ENCODE measurements at regions not wholly inside any gene's neighbourhood (a gene's known extent, or its start where the extent isn't known, plus 50 kb on each side); places are given as distances from the start of the nearest gene placed in this dataset.
"Not testable (repeated sequence)": the region's sequence is repeated elsewhere in the genome, so short reads cannot be mapped to it uniquely, and the experiment has no call there.

DNA sequence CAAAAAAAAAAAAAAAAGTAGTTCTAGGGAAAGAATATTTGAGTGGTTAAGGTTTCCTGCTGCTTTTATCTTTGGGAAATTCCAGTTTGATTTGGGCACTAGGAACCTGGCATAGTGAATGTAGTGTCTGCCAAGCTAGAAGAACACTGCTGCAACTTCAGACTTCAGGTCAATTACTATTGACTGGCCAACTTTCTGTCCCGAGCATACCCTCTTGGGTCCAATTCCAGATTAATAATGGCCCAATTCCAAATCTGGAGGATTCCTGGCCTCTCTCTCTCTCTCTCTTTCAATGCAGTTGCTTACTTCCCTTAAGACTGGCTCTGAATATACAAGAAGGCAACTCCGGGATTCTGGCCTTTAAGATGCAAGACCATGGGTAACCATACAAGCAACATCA is 74.9 kb downstream of the ANKEF1 start:
- no peak for DNase-seq (ENCODE audit: low spot score)

DNA sequence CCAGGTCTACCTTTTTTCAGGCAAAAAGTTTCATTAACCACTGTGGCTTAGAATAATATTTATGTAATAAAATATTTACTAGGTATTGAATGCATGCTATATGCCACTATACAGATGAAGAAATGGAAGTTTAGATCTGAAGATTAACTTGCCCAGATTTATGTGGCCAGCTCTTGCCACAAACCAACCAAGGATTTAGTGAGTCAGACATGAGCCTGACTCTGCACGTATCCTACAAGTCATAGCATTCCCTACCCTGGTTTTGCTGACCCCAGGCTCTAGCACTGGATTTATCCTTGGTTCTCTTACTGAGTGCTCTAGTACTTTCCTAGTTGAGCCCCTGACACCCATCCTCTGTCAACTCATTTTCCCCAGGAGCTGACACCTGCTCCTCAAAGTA is 75.4 kb downstream of the ANKEF1 start:
- no peak for DNase-seq (ENCODE audit: low spot score)

DNA sequence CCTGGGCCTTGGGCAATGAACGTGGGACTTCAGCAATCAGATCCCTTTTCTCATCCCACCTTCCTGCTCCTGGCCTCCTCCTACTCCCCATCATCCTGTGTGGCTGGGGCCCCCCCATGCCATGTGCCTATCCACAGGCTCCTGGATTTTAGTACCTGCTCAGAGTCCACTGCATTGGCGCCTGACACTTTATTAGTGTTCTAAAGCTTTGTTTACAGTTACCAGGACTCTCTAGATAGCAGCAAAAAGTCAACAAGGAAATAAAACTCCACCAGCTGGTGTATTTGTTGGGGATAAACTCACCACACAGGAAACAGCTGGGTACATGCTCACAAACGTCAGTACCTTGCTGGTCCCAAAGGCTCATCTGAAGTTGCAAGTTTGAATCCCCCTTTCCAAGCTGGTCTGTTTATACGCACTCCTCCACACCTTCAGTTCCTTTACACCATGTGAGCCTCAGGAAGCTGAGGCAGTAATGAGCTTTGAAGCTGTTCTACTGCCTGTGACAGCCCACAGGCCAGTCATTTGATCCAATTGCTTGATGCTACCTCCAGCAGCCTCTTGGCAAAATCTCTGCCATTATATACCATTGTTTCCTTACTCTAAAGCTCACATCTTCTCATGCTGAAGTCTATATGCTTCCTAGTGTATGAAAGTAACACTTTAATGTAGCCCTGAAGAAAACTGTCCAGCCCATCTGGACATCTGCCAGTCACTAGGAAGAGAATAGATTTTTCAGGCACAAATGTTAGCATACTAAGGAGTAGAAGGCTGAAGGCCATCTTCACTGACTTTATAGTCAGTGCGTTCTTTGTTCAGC is 76.6 kb downstream of the ANKEF1 start:
- peak; percentile 48 for DNase-seq (ENCODE audit: low spot score)

DNA sequence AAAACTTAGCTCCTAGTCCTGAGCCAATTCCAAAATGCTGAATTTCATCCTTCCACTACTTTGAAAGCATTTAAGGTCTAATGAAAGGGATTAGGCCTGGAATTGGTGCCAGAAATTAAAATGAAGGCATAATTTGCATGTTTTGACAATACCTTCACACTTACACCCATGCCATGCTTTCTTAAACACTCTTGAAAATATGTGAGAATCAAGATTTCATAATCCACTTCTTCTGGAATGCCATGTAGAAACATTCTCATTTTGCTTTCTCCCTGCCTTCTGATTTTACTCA is 77.1 kb downstream of the ANKEF1 start:
- DNase-seq (ENCODE audit: low spot score) = no peak

DNA sequence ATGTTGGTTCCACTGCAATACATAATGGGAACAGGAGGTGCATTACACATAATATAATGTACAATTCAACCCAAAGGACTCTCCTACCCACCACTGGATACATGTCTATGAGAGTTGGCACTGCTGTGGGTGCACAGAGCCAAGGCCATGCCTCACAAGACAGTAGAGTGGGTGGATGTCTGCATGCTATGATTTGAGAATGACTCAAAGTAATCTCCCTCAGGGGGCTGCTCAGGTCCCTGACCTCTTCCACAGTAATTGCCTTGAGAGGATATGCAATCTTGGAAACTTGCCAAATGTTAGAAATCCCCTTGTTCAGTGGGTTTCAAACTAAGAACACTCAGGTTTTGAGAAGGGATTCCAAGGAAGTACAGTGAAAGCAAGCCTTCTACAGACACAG is 79.0 kb downstream of the ANKEF1 start:
- DNase-seq (ENCODE audit: low spot score) = no peak

DNA sequence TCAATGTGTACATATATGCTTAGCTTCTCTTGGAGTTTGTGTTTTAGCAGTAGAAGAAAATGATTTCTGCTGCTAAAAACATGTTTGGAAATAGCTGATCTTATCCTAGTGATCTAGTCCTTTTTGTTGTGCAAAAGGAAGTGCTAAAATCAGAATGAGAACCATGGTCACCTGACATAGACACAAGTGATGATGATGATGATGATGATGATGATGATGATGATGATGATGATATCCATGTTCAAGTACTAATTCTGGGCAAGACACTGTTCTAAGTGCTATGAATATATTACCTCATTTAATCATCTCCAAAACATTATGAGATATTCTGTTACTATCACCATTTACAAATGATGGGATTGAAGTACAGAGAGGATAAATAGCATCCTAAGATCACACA is 79.8 kb downstream of the ANKEF1 start:
- DNase-seq (ENCODE audit: low spot score) = no peak

DNA sequence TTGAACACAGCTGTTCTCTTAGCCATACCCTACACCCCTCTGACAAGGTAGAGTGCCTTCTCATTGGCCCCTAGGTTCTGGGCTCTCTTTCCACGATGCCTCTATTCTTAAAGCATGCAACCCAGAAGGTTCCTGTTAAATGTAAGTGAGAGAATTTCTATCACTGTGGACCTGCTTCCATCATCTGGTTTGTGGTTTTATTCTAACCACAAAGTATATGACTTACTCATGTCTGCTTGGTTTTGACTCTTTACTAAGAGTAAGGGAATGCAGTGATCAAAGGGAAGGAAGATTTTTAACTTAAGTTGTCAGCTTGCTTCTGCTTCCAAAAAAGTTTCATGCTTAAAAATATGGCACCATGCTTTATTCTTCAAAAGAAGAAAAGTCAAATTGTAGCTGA is 80.2 kb downstream of the ANKEF1 start:
- no peak for DNase-seq (ENCODE audit: low spot score)

DNA sequence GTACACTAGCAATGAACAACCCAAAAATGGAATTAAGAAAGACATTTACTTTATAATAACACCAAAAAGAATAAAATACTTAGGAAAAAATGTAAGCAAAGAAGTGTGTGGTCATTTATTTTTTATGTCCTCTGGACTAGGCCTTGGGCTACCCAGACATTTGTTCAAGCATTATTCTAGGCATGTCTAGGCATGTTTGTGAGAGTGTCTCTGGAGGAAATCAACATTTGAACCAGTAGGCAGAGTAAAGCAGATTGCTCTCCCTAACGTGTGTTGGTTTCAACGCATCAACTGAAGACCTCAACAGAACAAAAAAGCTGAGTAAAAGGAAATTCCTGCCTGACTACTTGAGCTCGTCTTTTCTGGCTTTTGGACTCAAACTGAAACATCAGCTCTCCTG is 84.5 kb downstream of the ANKEF1 start:
- no peak for DNase-seq (ENCODE audit: low spot score)

DNA sequence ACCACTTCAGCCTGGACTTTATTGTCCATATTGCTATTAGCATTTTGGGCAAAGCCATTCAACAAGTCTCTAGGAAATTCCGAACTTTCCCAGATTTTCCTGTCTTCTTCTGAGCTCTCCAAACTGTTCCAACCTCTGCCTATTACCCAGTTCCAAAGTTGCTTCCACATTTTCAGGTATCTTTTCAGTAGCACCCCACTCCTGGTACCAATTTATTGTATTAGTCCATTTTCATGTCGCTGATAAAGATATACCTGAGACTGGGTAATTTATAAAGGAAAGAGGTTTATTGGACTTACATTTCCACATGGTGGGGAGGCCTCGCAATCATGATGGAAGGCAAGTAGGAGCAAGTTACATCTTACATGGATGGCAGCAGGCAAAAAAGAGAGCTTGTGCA is 90.1 kb downstream of the ANKEF1 start:
- not testable (repeated sequence) for DNase-seq (ENCODE audit: low spot score)

DNA sequence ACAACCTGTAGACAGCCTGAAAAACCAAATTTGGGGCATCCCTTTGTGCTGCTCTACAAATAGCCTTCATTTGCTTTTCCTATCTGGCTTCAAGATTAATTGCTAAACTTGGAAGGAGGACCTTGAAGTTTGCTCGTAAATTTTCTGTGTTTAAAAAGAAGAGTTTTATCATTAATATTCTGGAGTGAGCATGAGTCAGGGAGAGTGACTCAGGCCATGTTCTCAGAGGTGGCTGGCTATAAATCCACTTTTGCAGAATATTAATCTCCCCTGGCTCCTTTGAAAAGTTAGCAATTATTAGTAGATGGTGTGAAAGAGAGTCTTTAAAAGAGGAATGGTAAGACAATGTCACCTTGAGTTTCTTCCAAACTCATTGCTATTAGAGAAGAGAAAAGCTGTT is 91.0 kb downstream of the ANKEF1 start:
- DNase-seq (ENCODE audit: low spot score) = no peak

DNA sequence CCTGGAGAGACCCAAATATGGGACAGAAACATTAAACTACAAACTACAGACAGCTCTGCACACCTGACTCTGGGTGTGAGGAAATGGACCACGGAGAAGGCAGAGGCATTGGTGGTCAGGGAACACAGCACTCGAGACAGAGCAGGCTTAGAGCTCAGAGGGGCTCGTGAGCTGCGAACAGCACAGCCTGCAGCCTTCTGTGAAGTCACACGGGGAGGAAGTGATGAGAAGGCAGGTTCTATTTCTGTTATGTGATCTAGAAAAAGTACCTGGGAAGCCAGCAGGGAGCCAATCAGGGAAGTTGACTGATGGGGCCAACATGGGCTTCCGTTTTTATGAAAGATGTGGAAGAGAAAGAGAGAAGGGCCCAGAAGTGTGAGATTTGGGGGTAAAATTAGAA is 88.9 kb upstream of the SNAP25 start:
- DNase-seq (ENCODE audit: low spot score) = no peak

DNA sequence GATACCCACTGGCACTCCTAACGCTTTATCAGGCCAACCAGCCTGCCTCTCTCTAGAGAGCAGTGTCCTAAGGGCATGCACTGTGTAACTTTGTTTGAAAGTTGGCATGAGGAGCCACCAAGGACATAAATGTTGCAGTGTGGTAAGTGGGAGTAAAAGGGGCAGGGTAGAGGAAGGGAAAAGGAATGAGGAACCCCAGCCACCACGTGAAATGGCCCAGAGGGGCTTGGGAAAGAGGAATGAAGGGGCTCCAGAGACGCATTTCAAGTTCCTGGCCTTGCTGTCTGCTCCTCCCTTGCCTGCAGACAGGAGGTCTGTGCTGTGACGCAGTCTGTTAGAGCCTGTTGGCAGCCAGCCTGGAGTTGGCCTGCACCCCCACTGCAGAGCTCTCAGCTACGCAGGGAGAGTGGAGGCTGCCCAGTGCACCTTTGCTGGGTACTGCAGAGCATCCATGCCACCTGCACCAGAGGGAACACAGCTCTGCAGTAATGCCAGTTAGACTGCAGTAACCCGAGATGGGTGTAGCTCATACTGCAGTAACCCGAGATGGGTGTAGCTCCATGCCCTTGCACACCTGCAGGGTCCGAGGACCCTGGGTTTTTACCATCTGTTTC is 86.8 kb upstream of the SNAP25 start:
- no peak for DNase-seq (ENCODE audit: low spot score)

DNA sequence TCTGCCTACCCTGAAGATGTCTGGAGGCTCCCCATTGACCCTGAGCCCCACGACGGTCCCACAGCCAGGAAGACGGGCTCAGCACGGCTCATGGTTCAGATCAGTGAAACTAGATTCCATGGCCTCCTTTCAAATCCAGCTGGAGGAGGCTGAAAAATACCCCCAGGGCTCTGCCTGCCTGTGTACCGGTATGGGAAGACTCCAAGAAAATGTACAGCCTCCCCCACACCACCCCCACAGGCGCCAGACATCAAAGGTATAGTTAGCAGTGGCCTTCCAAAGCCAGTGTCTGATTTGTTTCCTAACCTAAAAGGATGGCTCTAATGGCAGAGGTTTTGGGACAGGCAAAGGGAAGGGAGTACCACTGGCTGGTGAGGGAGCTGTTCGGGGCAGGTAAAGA is 86.2 kb upstream of the SNAP25 start:
- DNase-seq (ENCODE audit: low spot score) = no peak

DNA sequence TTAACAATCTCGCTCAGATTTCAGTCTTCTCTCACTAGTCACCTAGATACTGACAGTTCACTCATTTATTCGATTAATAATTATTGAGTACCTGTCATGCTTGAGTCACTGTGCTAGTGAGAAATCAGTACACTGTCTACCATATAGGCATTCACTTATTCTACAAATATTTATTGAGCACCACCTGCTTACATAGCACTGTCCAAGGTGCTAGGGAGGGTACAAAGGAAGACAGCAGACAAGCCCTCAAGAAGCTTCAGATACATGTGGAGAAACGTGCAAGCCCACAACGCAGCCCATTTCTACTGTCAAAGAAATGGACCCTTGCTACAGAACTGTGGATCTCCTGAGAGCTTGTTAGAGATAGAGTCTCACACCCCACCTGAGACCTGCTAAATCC is 85.1 kb upstream of the SNAP25 start:
- DNase-seq (ENCODE audit: low spot score) = no peak

DNA sequence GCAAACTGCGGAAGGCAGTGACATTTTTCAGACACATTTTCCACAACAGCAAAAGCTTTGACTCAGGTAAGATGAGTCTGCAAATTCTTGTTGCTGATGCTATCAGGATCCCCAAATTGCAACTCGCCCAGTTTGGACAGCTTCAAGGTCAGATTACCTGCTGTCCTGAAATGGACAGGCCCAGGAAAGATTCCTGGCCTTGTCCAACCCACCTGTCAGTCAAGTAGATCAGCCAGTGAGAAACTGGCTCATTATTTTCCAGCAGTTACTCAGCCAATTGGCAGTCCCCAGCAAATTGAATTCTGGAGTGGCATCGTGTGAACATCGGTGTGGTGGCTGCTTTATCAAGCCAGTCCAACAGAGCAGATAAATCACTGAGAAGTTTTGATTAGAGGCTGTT is 84.5 kb upstream of the SNAP25 start:
- no peak for DNase-seq (ENCODE audit: low spot score)

DNA sequence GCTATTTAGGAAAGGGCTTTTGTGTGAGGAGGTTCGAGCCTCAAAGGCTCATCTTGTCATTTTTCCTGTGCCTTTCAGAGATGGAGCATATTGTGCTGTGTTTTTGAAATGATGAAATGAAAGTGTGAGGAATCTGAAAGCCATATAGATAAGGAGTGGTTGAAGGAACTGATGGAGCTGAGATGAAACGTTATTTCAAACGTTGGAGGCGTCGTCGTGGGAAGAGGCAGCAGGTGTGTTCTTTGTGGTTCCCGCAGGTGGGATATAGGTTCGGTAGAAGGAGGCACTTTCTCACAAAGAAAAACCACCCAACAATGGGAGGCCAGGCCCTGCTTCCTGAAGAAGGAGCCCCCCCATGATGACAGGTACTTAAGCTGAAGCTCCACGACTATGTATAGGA is 83.2 kb upstream of the SNAP25 start:
- no peak for DNase-seq (ENCODE audit: low spot score)

DNA sequence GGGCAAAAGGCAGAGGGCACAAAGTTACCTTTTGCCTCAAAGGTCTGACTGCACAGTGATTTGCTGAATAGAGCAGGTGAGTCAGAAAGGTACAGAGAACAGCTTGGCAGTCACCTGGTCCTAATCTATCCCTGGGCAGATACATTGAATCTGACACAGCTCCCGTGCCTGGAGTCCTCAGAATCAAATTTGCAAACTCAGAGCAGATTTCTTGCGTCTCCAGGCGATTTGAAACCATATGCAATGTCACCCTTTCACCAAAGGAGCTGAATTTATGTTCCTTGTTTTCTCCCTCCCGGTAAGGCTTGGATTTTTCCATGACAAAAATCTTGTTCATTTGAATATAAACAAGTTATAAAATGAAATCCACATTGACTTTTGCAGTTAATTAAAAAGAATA is 81.6 kb upstream of the SNAP25 start:
- DNase-seq (ENCODE audit: low spot score) = no peak

DNA sequence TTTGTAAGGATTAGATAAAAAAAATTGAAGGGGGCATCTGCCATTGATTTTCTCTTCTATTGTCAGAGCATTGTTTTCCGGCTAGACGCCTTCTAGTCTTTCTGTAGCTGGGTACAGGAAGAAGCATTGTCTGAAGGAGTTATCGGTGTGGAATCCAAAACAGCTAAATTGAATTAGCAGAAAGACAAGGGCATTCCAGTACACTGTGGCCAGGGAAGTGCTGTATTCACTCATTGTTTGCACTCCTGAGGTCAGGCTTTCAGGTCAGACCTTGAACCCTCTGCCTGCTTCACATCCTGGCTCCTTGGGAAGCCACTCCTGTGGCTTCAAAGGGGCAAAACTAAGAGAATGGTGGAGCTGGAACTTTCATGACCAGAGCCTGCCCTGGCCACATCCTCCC is 81.1 kb upstream of the SNAP25 start:
- no peak for DNase-seq (ENCODE audit: low spot score)

DNA sequence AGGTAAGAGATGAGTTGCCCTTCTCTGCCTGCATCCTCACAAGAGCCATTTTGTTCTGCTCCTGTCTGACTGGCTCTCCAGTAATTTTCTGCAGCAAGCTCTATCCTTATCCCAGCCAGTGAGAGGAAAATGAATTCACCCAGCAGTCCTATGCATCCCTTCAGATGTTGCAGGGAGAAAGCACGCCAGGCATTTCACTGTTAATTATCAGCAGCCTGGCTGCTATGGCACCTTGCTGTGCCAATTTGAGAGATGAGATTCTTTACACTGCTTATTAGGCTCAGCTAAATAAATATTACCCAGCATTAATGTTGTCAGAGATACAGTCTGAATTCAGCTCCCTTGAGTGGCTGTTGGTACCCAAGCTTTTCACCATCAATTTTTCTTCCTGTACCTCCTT is 61.1 kb upstream of the SNAP25 start:
- no peak for DNase-seq (ENCODE audit: low spot score)

DNA sequence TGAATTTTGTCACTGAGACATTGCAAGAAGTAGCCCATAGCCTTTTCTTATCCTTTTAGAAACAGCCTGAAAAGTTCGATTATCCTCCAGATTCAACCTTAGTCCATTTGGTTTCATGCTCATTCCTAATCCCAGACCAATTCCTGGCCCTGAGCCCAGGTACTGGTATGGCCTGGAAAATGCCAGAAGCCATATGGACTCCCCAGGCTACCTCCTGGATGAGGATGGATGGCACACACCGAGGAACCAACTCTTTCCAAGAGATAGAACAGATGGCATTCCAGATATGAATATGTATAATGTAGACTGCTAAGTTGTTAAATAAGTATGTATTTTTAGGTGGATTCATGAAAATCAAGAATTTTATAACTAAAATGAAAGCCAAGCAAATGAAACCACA is 51.6 kb upstream of the SNAP25 start:
- DNase-seq (ENCODE audit: low spot score) = no peak

DNA sequence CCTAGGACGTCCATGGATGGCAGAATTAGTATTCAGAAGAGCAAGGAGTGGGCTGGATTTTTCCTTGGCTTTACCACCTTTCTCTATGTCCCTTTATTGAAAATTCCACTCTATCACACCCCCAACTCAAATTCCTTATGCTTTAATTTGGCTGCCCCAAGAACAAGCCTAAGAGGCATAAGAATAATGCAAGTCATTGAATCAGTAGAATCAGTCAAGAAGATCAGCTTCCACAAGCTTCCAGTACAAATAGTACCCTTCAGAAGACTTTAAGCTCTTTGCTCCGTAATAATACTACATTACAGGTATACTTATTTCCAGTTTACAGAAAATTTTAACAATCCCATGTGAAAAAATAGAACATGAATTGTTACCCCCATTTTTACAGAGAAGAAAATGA is 51.0 kb upstream of the SNAP25 start:
- no peak for DNase-seq (ENCODE audit: low spot score)

Data from HT-29 (cell line).